Kidney (tissue), 13 donors: ENCODE measurements at regions not wholly inside any gene's neighbourhood (a gene's known extent, or its start where the extent isn't known, plus 50 kb on each side); places are given as distances from the start of the nearest gene placed in this dataset.

ENCODE experiments used
- DNase-seq, 5 donors: peaks; one replicate each; pipeline ENCODE4 v3.0.0-alpha.2; 2013 to 2020
- FAIRE-seq: peaks from 2 replicates; lab custom pipeline; 2012; peaks lifted over from hg19 to GRCh38; lab: Jason Lieb, UNC
- H3K27ac ChIP-seq, 2 donors: one replicate each; pipeline ENCODE4 v1.7.0; 2013; ENCODE audit warnings: low read depth in 2 of 2, low read length in 2 of 2, inconsistent platforms in 1 of 2
- H3K27me3 ChIP-seq: one replicate; pipeline ENCODE4 v1.7.1; 2013; ENCODE audit warnings: low read length, inconsistent platforms; ENCODE audit not compliant: control insufficient read depth, insufficient read depth
- H3K36me3 ChIP-seq, 3 donors: one replicate each; pipeline versions ENCODE4 v1.7.0 to v1.7.1; 2013; ENCODE audit warnings: low read length in 3 of 3, control low read depth in 1 of 3, inconsistent platforms in 1 of 3; ENCODE audit not compliant: insufficient read depth in 3 of 3, control insufficient read depth in 2 of 3
- H3K4me1 ChIP-seq, 3 donors: one replicate each; pipeline versions ENCODE4 v1.7.0 to v1.7.1; 2013; ENCODE audit warnings: low read length in 3 of 3, inconsistent platforms in 1 of 3, low read depth in 1 of 3; ENCODE audit not compliant: control insufficient read depth in 2 of 3, insufficient read depth in 2 of 3
- H3K4me3 ChIP-seq, 3 donors: one replicate each; pipeline versions ENCODE4 v1.7.0 to v1.8.1; 2013; ENCODE audit warnings: low read length in 3 of 3, control low read depth in 1 of 3, inconsistent platforms in 1 of 3
- H3K9ac ChIP-seq, 3 donors: one replicate each; pipeline versions ENCODE4 v1.7.0 to v1.7.1; 2013; ENCODE audit warnings: low read length in 3 of 3, control low read depth in 1 of 3, inconsistent platforms in 1 of 3
- H3K9me3 ChIP-seq, 3 donors: one replicate each; pipeline versions ENCODE4 v1.7.0 to v1.7.1; 2013; ENCODE audit warnings: low read length in 3 of 3, control low read depth in 1 of 3, inconsistent platforms in 1 of 3; ENCODE audit not compliant: control insufficient read depth in 2 of 3, insufficient read depth in 1 of 3
- CTCF ChIP-seq: IDR thresholded peaks from 3 replicates; pipeline ENCODE4 v1.5.1; 2012; ENCODE audit warnings: mild to moderate bottlenecking, moderate library complexity, borderline replicate concordance; ENCODE audit not compliant: insufficient read depth; ENCODE audit errors: extremely low read depth
- intact Hi-C: fragments of 100-400 bp; cut with DNase I; formaldehyde crosslinking; loops from one replicate; pipeline ENCODE4 v1.11.1; 2022
- donor health status: control.
- donor health status: control.
- donor health status: control.
- donor health status: control.
- donor health status: control.
- donor health status: DM: yes; HTN: yes; CAD: no.
- donor health status: Normal renal cell carcinoma (clear cell type).

GRCh38 chr10:36722777-36723176 lies 402.6 kb upstream of the ANKRD30A start:
- Histone ChIP-seq H3K4me1 (no peaks in the 10 kb centered on the region), H3K27ac (no peak overlapping the region), H3K9ac (no peak overlapping the region), H3K9me3 (no peaks in the 10 kb centered on the region), H3K36me3 (no peaks in the 10 kb centered on the region), H3K27me3 (no peaks in the 10 kb centered on the region), H3K4me3 (no peak overlapping the region)
- TF ChIP-seq CTCF: no peak
- intact Hi-C loops: loop anchor here (10.0 kb wide), 1 partner anchor 98 kb away; no protein-coding TSS in a partner anchor
- DNase-seq (no peak), FAIRE-seq (no peak)

GRCh38 chr10:36721871-36722270 lies 403.5 kb upstream of the ANKRD30A start:
- FAIRE-seq: no peak
- Histone ChIP-seq H3K27me3 (no peaks in the 10 kb centered on the region), H3K9me3 (no peaks in the 10 kb centered on the region), H3K27ac (no peak overlapping the region), H3K9ac (no peak overlapping the region), H3K4me3 (no peak overlapping the region), H3K4me1 (no peaks in the 10 kb centered on the region), H3K36me3 (no peaks in the 10 kb centered on the region)
- intact Hi-C loops: loop anchor here (10.0 kb wide), 1 partner anchor 97 kb away; no protein-coding TSS in a partner anchor
- no peak for DNase-seq
- no peak for TF ChIP-seq CTCF

- Histone ChIP-seq H3K4me3 (no peak overlapping the region), H3K36me3 (no peaks in the 10 kb centered on the region), H3K27me3 (no peaks in the 10 kb centered on the region), H3K27ac (no peak overlapping the region), H3K9me3 (no peaks in the 10 kb centered on the region), H3K9ac (no peak overlapping the region), H3K4me1 (no peaks in the 10 kb centered on the region)
- TF ChIP-seq CTCF: no peak
- intact Hi-C loops: loop anchor here (10.0 kb wide), 1 partner anchor 96 kb away; no protein-coding TSS in a partner anchor
- DNase-seq (no peak), FAIRE-seq (no peak)
Observed at GRCh38 chr10:36720895-36721294, 404.5 kb upstream of the ANKRD30A start.

- Histone ChIP-seq H3K9ac (no peak overlapping the region), H3K9me3 (no peaks in the 10 kb centered on the region), H3K27ac (no peak overlapping the region), H3K4me1 (no peaks in the 10 kb centered on the region), H3K36me3 (no peaks in the 10 kb centered on the region), H3K4me3 (no peak overlapping the region), H3K27me3 (no peaks in the 10 kb centered on the region)
- TF ChIP-seq CTCF: no peak
- intact Hi-C loops: no loop called here
- FAIRE-seq (no peak), DNase-seq (no peak)
Observed at GRCh38 chr10:36717118-36717517, 408.3 kb upstream of the ANKRD30A start.
